ENCODE measurements at regions not wholly inside any gene's neighbourhood (a gene's known extent, or its start where the extent isn't known, plus 50 kb on each side); places are given as distances from the start of the nearest gene placed in this dataset.
A peak's percentile ranks its signal among the peaks of the same experiment; 100 is the strongest.

GRCh38 chr18:985212-985661 lies 80.6 kb downstream of the ADCYAP1 start:
- Mint-ChIP-seq H3K4me1 (peaks cover 0 to 3% (median 0%) of the 10 kb centered on the region in 3 donors), H3K27me3 (no peaks in the 10 kb centered on the region), H3K27ac (no peak overlapping the region), H3K4me3 (peak overlapping the region in 3 of 8 donors; percentile 12 to 17 (median 17)), H3K9me3 (peaks cover 0 to 5% (median 0%) of the 10 kb centered on the region in 7 donors), H3K36me3 (no peaks in the 10 kb centered on the region)
- no peak for DNase-seq
- ATAC-seq (ENCODE audit: low read depth in 2 of 2): peak; percentile 28 to 75

GRCh38 chr18:986051-986450 lies 81.4 kb downstream of the ADCYAP1 start:
- H3K9me3 Mint-ChIP-seq: peaks cover 0 to 5% (median 0%) of the 10 kb centered on the region in 7 donors
- H3K4me3 Mint-ChIP-seq: no peak overlapping the region
- ATAC-seq (ENCODE audit: low read depth in 2 of 2) (no peak), DNase-seq (no peak)
- no peak overlapping the region for H3K27ac Mint-ChIP-seq
- peaks cover 0 to 3% (median 0%) of the 10 kb centered on the region in 3 donors for H3K4me1 Mint-ChIP-seq
- no peaks in the 10 kb centered on the region for H3K36me3 Mint-ChIP-seq
- no peaks in the 10 kb centered on the region for H3K27me3 Mint-ChIP-seq

DNA sequence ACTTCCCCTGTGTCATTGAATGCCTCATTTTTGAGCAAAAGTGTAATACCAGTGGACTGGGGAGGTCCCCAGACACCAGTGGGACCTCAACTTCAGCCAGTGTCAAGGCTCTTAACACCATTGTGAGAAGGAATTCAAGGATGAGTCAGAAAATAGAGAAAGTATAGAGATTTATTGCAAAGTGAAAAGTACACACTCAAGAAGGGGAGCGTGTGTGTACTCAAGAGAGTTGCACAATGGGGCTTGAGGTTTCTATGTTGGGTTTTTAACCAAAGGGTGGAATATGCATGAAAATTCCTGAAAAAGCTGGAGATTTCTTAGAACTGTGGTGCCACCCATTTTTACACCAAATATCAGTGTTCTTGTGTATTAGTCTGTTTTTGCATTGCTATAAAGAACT lies 81.9 kb downstream of the ADCYAP1 start:
- Mint-ChIP-seq H3K27ac (no peak overlapping the region), H3K27me3 (no peaks in the 10 kb centered on the region), H3K4me1 (peaks cover 0 to 3% (median 0%) of the 10 kb centered on the region in 3 donors), H3K4me3 (no peak overlapping the region), H3K9me3 (peaks cover 0 to 5% (median 0%) of the 10 kb centered on the region in 7 donors), H3K36me3 (no peaks in the 10 kb centered on the region)
- DNase-seq: no peak
- ATAC-seq (ENCODE audit: low read depth in 2 of 2): no peak

GRCh38 chr18:987325-988186 lies 82.9 kb downstream of the ADCYAP1 start:
- H3K27ac Mint-ChIP-seq: no peak overlapping the region
- peaks cover 0 to 3% (median 0%) of the 10 kb centered on the region in 3 donors for H3K4me1 Mint-ChIP-seq
- no peaks in the 10 kb centered on the region for H3K36me3 Mint-ChIP-seq
- ATAC-seq (ENCODE audit: low read depth in 2 of 2) (no peak), DNase-seq (no peak)
- peaks cover 0 to 5% (median 0%) of the 10 kb centered on the region in 3 donors for H3K27me3 Mint-ChIP-seq
- no peak overlapping the region for H3K4me3 Mint-ChIP-seq
- H3K9me3 Mint-ChIP-seq: peaks cover 0 to 5% (median 2%) of the 10 kb centered on the region in 7 donors

DNA sequence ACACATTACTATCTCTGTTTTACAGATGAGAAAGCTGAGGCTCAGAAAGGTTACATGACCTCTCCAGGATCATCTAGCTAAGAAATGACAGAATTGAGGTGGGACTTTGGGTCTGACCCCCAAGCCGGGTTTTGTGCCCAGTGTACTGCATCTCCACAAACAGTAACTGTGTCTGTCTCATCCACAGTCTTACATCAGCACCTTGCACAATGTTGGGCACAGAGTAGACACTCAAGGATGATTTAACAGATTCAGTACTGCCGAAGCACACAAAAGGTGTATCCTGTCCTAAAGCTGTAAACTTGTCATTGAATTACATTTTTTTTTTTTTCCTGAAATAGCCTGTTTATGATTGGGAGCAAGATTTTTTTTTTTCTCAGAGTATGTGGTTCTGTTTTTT lies 84.8 kb downstream of the ADCYAP1 start:
- no peak overlapping the region for H3K4me3 Mint-ChIP-seq
- no peak for ATAC-seq (ENCODE audit: low read depth in 2 of 2)
- H3K27me3 Mint-ChIP-seq: peaks cover 0 to 10% (median 0%) of the 10 kb centered on the region in 3 donors
- H3K9me3 Mint-ChIP-seq: peaks cover 1 to 8% (median 6%) of the 10 kb centered on the region in 7 donors
- no peak for DNase-seq
- H3K36me3 Mint-ChIP-seq: peaks cover 0 to 3% of the 10 kb centered on the region in 2 donors
- no peak overlapping the region for H3K27ac Mint-ChIP-seq
- peaks cover 0 to 3% (median 0%) of the 10 kb centered on the region in 3 donors for H3K4me1 Mint-ChIP-seq

GRCh38 chr18:990197-990596 lies 85.5 kb downstream of the ADCYAP1 start:
- DNase-seq (no peak), ATAC-seq (ENCODE audit: low read depth in 2 of 2) (no peak)
- Mint-ChIP-seq H3K9me3 (peaks cover 5 to 12% (median 9%) of the 10 kb centered on the region in 7 donors), H3K27me3 (peaks cover 0 to 12% (median 0%) of the 10 kb centered on the region in 3 donors), H3K4me3 (no peak overlapping the region), H3K36me3 (peaks cover 0 to 8% of the 10 kb centered on the region in 2 donors), H3K4me1 (peaks cover 0 to 2% (median 0%) of the 10 kb centered on the region in 3 donors), H3K27ac (no peak overlapping the region)

- Mint-ChIP-seq H3K27me3 (peaks cover 0 to 12% (median 0%) of the 10 kb centered on the region in 3 donors), H3K27ac (no peak overlapping the region), H3K4me3 (no peak overlapping the region), H3K4me1 (no peaks in the 10 kb centered on the region), H3K36me3 (peaks cover 0 to 8% of the 10 kb centered on the region in 2 donors), H3K9me3 (peaks cover 5 to 12% (median 9%) of the 10 kb centered on the region in 7 donors)
- DNase-seq (no peak), ATAC-seq (ENCODE audit: low read depth in 2 of 2) (no peak)
Measured at GRCh38 chr18:991441-991840, 86.8 kb downstream of the ADCYAP1 start.

GRCh38 chr18:993560-993959 lies 88.9 kb downstream of the ADCYAP1 start:
- H3K4me1 Mint-ChIP-seq: no peaks in the 10 kb centered on the region
- ATAC-seq (ENCODE audit: low read depth in 2 of 2): no peak
- no peak overlapping the region for H3K4me3 Mint-ChIP-seq
- peaks cover 0 to 8% of the 10 kb centered on the region in 2 donors for H3K36me3 Mint-ChIP-seq
- DNase-seq: no peak
- peaks cover 3 to 16% (median 9%) of the 10 kb centered on the region in 7 donors for H3K9me3 Mint-ChIP-seq
- peaks cover 0 to 12% (median 0%) of the 10 kb centered on the region in 3 donors for H3K27me3 Mint-ChIP-seq
- H3K27ac Mint-ChIP-seq: no peak overlapping the region

DNA sequence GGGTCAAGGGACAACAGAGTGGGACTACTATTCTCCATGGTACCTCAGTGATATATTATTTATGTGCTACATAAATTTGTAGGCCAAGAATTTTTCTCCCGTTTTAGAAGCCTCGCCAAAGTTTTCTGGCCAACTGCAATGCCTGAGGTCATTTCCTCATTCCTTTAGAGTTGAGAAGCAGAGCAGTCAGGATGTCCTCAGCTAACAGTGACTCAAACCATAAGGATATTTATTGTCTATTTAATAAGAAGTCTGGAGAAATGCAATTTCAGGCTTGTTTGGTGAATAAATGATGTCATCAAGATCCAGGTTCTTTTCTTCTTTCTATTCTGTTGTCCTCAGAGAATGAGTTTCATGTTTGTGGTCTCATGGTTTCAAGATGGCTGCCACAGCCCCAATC lies 91.0 kb downstream of the ADCYAP1 start:
- no peak for DNase-seq
- peaks cover 0 to 8% of the 10 kb centered on the region in 2 donors for H3K36me3 Mint-ChIP-seq

GRCh38 chr18:997499-997898 lies 92.8 kb downstream of the ADCYAP1 start:
- Mint-ChIP-seq H3K4me1 (no peaks in the 10 kb centered on the region), H3K27me3 (peaks cover 0 to 7% (median 0%) of the 10 kb centered on the region in 3 donors), H3K27ac (no peak overlapping the region), H3K4me3 (no peak overlapping the region), H3K36me3 (peaks cover 0 to 8% of the 10 kb centered on the region in 2 donors), H3K9me3 (peaks cover 0 to 21% (median 9%) of the 10 kb centered on the region in 7 donors)
- ATAC-seq (ENCODE audit: low read depth in 2 of 2): no peak
- no peak for DNase-seq

More for the DNA sequence above, 91.0 kb downstream of the ADCYAP1 start:
- peaks cover 0 to 12% (median 0%) of the 10 kb centered on the region in 3 donors for H3K27me3 Mint-ChIP-seq
- peaks cover 3 to 16% (median 9%) of the 10 kb centered on the region in 7 donors for H3K9me3 Mint-ChIP-seq
- no peak for ATAC-seq (ENCODE audit: low read depth in 2 of 2)
- no peaks in the 10 kb centered on the region for H3K4me1 Mint-ChIP-seq
- no peak overlapping the region for H3K4me3 Mint-ChIP-seq
- H3K27ac Mint-ChIP-seq: no peak overlapping the region

GRCh38 chr18:998936-999335 lies 94.3 kb downstream of the ADCYAP1 start:
- Mint-ChIP-seq H3K27me3 (peaks cover 0 to 4% (median 0%) of the 10 kb centered on the region in 3 donors), H3K27ac (no peak overlapping the region), H3K9me3 (peaks cover 0 to 25% (median 12%) of the 10 kb centered on the region in 7 donors), H3K4me3 (no peak overlapping the region), H3K4me1 (no peaks in the 10 kb centered on the region), H3K36me3 (peaks cover 0 to 14% of the 10 kb centered on the region in 2 donors)
- ATAC-seq (ENCODE audit: low read depth in 2 of 2) (no peak), DNase-seq (no peak)

GRCh38 chr18:1002653-1003178 lies 98.0 kb downstream of the ADCYAP1 start:
- Mint-ChIP-seq H3K4me1 (no peaks in the 10 kb centered on the region), H3K4me3 (no peak overlapping the region), H3K9me3 (peaks cover 0 to 16% (median 11%) of the 10 kb centered on the region in 7 donors), H3K36me3 (peaks cover 5 to 13% of the 10 kb centered on the region in 2 donors), H3K27ac (no peak overlapping the region), H3K27me3 (no peaks in the 10 kb centered on the region)
- no peak for ATAC-seq (ENCODE audit: low read depth in 2 of 2)
- no peak for DNase-seq

- DNase-seq: no peak
Measured at GRCh38 chr18:1003499-1003898, 98.8 kb downstream of the ADCYAP1 start.

More at GRCh38 chr18:1003499-1003898, 98.8 kb downstream of the ADCYAP1 start:
- ATAC-seq (ENCODE audit: low read depth in 2 of 2): no peak
- Mint-ChIP-seq H3K36me3 (peaks cover 5 to 13% of the 10 kb centered on the region in 2 donors), H3K27me3 (peaks cover 0 to 2% (median 0%) of the 10 kb centered on the region in 3 donors), H3K9me3 (peaks cover 0 to 16% (median 11%) of the 10 kb centered on the region in 7 donors), H3K4me3 (no peak overlapping the region), H3K27ac (no peak overlapping the region), H3K4me1 (no peaks in the 10 kb centered on the region)

All from naive B cell (primary cell).